ENCODE measurements at regions not wholly inside any gene's neighbourhood (a gene's known extent, or its start where the extent isn't known, plus 50 kb on each side); places are given as distances from the start of the nearest gene placed in this dataset.

- H3K27ac ChIP-seq, result no peak overlapping the region
- intact Hi-C loops (cut with DNase I), result no loop called here
- H3K9me3 ChIP-seq, result peaks cover 0 to 4% (median 0%) of the 10 kb centered on the region in 3 donors
- DNase-seq, result no peak
- H3K4me3 ChIP-seq, result no peak overlapping the region
- H3K4me1 ChIP-seq, result no peaks in the 10 kb centered on the region
- WGBS, 2 donors, result 83 to 100% methylated on average over 1 to 4 of the region's 4 CpGs
- TF ChIP-seq, protein P1, sequence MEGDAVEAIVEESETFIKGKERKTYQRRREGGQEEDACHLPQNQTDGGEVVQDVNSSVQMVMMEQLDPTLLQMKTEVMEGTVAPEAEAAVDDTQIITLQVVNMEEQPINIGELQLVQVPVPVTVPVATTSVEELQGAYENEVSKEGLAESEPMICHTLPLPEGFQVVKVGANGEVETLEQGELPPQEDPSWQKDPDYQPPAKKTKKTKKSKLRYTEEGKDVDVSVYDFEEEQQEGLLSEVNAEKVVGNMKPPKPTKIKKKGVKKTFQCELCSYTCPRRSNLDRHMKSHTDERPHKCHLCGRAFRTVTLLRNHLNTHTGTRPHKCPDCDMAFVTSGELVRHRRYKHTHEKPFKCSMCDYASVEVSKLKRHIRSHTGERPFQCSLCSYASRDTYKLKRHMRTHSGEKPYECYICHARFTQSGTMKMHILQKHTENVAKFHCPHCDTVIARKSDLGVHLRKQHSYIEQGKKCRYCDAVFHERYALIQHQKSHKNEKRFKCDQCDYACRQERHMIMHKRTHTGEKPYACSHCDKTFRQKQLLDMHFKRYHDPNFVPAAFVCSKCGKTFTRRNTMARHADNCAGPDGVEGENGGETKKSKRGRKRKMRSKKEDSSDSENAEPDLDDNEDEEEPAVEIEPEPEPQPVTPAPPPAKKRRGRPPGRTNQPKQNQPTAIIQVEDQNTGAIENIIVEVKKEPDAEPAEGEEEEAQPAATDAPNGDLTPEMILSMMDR (IDR thresholded peaks at IDR 0.05), result no peak
- no peak for TF ChIP-seq POLR2A (IDR thresholded peaks at IDR 0.05)
- H3K36me3 ChIP-seq, result no peaks in the 10 kb centered on the region
- peaks cover 0 to 4% (median 0%) of the 10 kb centered on the region in 4 donors for H3K27me3 ChIP-seq
Measured at GRCh38 chr20:48357714-48358113, 470.1 kb downstream of the PREX1 start.

DNA sequence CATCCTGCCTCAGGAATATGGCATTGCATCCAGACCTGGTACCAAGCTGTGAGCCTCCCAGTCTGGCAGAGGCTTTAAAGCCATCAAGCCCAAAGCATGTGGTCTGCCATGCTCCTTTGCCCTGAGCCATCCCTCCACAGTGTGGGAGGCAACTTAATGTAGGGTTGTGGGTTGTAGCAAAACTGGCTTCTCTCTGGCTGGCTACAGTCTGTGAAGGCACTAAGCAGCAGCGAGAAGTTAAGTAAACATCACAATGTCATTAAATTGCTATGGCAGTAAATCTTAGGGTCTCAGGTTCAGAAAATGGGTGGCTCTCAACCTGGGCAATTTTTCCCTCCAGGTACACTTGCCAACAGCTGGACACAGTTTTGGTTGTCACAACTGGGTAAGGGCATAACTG is 472.9 kb downstream of the PREX1 start:
- H3K4me3 ChIP-seq, result no peak overlapping the region
- H3K4me1 ChIP-seq, result no peaks in the 10 kb centered on the region
- no peak overlapping the region for H3K27ac ChIP-seq
- H3K27me3 ChIP-seq, result peaks cover 0 to 4% (median 0%) of the 10 kb centered on the region in 4 donors
- TF ChIP-seq, protein P1 (IDR thresholded peaks at IDR 0.05), result no peak
- TF ChIP-seq POLR2A (IDR thresholded peaks at IDR 0.05), result no peak
- H3K9me3 ChIP-seq, result peaks cover 0 to 4% (median 0%) of the 10 kb centered on the region in 3 donors
- no peak for DNase-seq
- WGBS, 2 donors, result 57 to 80% methylated on average over 1 of the region's 1 CpG
- no peaks in the 10 kb centered on the region for H3K36me3 ChIP-seq
- intact Hi-C loops (cut with DNase I), result no loop called here

GRCh38 chr20:48354320-48354876 is 473.4 kb downstream of the PREX1 start:
- WGBS, 2 donors, result 54 to 71% methylated on average over 2 of the region's 2 CpGs
- H3K36me3 ChIP-seq, result no peaks in the 10 kb centered on the region
- no peak overlapping the region for H3K27ac ChIP-seq
- peaks cover 0 to 4% (median 0%) of the 10 kb centered on the region in 3 donors for H3K9me3 ChIP-seq
- no peak for DNase-seq
- intact Hi-C loops (cut with DNase I), result no loop called here
- no peaks in the 10 kb centered on the region for H3K4me1 ChIP-seq
- H3K27me3 ChIP-seq, result peaks cover 0 to 1% (median 0%) of the 10 kb centered on the region in 4 donors
- TF ChIP-seq POLR2A (IDR thresholded peaks at IDR 0.05), result no peak
- TF ChIP-seq, protein P1 (IDR thresholded peaks at IDR 0.05), result no peak
- H3K4me3 ChIP-seq, result no peak overlapping the region

- no peak for TF ChIP-seq POLR2A (IDR thresholded peaks at IDR 0.05)
- TF ChIP-seq, protein P1 (IDR thresholded peaks at IDR 0.05), result no peak
- H3K27me3 ChIP-seq, result no peaks in the 10 kb centered on the region
- H3K36me3 ChIP-seq, result no peaks in the 10 kb centered on the region
- 82 to 97% methylated on average over 3 of the region's 3 CpGs for WGBS, 2 donors
- no peak overlapping the region for H3K27ac ChIP-seq
- intact Hi-C loops (cut with DNase I), result no loop called here
- DNase-seq, result no peak
- no peak overlapping the region for H3K4me3 ChIP-seq
- no peaks in the 10 kb centered on the region for H3K4me1 ChIP-seq
- H3K9me3 ChIP-seq, result peaks cover 0 to 4% (median 0%) of the 10 kb centered on the region in 3 donors
Measured at GRCh38 chr20:48352628-48353027, 475.2 kb downstream of the PREX1 start.

DNA sequence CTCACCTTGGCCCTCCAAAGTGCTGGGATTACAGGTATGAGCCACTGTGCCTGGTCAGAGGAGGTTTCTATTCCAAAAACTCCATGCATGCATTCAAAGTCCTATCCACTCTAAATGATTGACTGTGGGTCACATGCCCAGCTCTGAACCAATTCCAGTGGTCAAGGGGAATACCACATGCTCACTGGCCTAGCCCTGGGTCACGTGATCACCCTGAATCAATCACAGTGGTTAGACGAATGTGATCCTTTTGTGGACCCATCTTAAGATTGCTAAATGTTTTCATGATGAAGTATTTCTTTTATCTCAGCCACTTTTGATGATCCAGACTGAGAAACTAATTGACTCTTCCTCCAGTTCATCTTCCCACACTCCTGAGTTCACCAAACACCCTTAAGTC is 475.8 kb downstream of the PREX1 start:
- no peak overlapping the region for H3K27ac ChIP-seq
- H3K4me1 ChIP-seq, result no peaks in the 10 kb centered on the region
- no peaks in the 10 kb centered on the region for H3K27me3 ChIP-seq
- no peaks in the 10 kb centered on the region for H3K36me3 ChIP-seq
- TF ChIP-seq POLR2A (IDR thresholded peaks at IDR 0.05), result no peak
- TF ChIP-seq, protein P1 (IDR thresholded peaks at IDR 0.05), result no peak
- no peak for DNase-seq
- H3K9me3 ChIP-seq, result peaks cover 0 to 4% (median 0%) of the 10 kb centered on the region in 3 donors
- WGBS, 2 donors, result 75 to 80% methylated on average over 2 of the region's 2 CpGs
- intact Hi-C loops (cut with DNase I), result no loop called here
- no peak overlapping the region for H3K4me3 ChIP-seq

Measured in esophagus squamous epithelium (tissue), 5 donors.